ENCODE measurements at regions not wholly inside any gene's neighbourhood (a gene's known extent, or its start where the extent isn't known, plus 50 kb on each side); places are given as distances from the start of the nearest gene placed in this dataset.
"Not testable (repeated sequence)": the region's sequence is repeated elsewhere in the genome, so short reads cannot be mapped to it uniquely, and the experiment has no call there.

- no peak for DNase-seq
Observed at GRCh38 chr4:20122198-20122988, 129.3 kb upstream of the SLIT2 start.

DNA sequence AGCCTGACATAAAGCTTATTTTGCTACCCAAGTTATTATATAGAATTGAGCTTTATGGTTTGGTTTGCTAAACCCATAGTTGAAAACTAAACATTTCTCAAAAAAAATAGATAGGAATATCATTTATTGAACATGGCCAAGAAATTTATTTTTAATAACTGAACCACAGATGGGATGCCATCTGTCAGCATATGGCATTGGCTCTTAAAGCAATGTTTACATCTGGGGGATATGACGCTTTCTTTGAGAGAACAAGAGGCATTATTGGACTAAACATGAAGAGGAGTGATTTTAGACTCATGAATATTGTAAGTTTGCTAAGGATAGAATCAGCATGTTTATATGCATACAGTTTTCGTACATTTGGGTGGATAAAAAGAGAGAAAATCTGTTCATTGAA, 132.6 kb upstream of the SLIT2 start:
- no peak for DNase-seq

GRCh38 chr4:20109391-20109790, 142.3 kb upstream of the SLIT2 start:
- DNase-seq, result no peak

- DNase-seq, result no peak
Observed at GRCh38 chr4:20106921-20107320, 144.8 kb upstream of the SLIT2 start.

DNA sequence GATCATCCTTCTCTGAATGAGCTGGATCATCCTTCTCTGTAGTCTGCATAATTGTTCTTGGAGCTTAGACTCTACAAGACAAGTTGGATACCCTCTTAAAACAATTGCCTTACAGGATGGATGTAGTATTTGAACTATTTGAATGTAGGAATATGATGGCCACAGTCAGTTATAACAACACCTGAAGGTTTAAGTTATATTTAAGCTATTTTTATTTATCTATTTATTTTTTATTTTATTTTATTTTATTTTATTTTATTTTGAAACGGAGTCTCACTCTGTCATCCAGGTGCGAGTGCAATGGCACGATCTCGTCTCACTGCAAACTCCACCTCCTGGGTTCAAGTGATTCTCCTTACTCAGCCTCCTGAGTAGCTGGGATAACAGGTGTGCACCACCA, 149.9 kb upstream of the SLIT2 start:
- DNase-seq, result no peak

GRCh38 chr4:20096911-20097310, 154.8 kb upstream of the SLIT2 start:
- DNase-seq, result no peak

DNA sequence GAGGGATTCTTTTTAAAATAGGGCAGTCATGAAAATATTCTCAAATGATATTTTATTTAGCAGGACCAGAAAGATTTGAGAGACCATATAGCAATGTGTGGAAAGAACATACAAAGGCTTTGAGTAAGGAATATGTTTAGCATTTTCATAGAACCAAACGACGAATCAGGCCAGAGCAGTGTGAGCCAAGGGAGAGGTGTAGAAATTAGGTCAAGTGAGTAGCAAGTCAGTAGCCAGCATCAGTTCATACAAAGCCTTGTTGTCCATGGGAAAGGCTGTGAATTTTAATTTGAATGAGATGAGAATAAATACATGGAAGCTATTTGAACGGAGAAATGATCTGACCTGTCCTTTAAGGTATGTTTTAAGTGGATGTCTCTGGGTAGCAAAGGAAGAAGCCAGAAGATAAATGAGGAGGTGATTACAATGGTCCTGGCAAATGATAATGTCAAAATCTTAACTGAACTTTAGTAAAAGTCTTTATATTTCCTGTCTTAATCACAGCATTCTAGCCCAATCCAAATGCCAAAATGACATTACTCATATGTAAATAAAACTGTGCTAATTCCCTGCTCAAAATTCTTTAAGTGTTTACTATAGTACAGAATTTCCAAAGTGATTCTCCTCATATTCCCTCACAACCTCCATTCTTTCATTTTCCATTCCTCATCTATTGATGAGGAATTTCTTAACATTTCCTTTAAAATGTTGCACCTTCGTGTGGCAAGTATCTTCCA, 155.7 kb upstream of the SLIT2 start:
- no peak for DNase-seq

DNA sequence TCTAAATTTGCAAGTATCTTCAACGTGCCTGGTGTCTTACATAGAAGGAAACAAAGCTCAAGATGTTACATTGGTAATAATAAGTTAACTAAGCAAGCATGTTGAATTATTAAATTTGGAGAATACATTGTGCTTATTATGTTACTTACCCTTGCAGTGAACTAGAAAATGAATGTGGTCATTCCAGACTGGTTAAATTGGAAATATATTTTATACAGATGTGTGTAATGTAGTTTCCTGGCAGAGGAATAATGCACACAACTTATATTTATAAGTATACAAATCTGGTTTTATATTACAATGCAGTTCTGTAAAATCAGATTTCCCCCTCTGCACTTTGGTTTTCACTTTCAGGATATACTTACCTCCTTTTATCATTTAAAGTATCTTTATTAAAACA, 159.9 kb upstream of the SLIT2 start:
- no peak for DNase-seq

DNA sequence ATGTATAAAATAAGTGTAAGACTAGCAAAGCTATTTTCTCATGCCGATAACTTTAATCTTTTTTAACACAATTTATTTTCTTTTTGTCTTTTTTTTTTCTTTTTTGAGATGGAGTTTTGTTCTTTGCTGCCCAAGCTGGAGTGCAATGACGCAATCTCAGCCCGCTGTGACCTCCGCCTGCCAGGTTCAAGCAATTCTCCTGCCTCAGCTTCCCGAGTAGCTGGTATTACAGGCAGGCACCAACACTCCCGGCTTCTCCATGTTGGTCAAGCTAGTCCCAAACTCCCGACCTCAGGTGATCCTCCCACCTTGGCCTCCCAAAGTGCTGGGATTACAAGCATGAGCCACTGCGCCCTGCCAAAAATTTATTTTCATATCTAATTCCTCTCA, 164.2 kb upstream of the SLIT2 start:
- DNase-seq, result no peak

DNA sequence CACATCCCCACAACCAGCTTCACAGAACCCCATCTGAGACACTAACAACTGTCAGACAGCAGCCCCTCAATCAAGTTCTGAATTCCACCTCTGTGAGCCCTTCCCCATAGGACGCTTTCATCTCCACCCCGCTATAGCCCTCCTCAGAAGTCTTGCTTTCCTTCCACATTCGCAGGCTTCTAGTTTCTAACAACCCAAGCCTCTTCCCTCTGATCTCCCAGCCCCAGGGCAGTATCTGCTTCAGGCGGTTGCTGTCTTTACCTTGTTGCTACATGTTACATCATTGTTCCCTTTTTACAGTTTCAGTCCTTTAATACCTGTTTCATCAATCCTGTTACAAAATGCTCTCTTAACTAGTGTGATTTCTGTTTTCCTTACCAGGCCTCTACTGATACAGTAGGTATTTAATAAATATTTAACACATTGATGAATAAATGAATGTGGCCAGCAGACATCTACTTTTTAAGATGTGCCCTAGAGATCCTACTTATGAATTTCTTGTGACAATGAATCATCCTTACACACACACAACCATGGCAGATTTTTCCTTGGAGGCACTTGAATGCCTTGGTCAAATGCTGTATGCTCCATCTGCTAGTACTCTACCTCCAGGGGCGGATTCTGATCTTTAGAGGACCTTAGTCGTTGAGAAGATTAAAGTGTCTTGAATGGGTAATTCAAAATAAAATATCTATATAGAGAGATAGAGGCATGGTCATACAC, 164.7 kb upstream of the SLIT2 start:
- DNase-seq, result no peak

GRCh38 chr4:20086067-20086798, 165.5 kb upstream of the SLIT2 start:
- DNase-seq, result no peak

GRCh38 chr4:20085653-20086052, 166.1 kb upstream of the SLIT2 start:
- DNase-seq, result no peak

GRCh38 chr4:20085156-20085555, 166.5 kb upstream of the SLIT2 start:
- DNase-seq, result no peak

GRCh38 chr4:20084488-20084887, 167.2 kb upstream of the SLIT2 start:
- DNase-seq, result no peak

DNA sequence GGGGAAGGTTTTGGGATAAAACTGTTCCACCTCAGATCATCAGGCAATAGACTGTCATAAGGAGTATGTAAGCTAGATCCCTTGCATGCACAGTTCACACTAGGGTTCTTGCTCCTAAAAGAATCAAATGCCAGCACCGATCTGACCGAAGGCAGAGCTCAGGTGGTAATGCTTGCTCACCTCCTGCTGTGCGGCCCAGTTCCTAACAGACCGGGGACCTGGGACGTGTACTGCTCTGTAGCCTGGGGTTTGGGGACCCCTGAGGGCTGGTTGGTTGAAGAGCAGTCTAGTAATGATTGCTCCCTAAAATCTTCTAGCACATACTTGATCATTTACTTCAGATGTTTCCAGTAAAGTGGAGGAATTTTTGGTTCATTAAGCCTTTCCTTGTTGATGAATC, 173.1 kb upstream of the SLIT2 start:
- DNase-seq, result no peak

DNA sequence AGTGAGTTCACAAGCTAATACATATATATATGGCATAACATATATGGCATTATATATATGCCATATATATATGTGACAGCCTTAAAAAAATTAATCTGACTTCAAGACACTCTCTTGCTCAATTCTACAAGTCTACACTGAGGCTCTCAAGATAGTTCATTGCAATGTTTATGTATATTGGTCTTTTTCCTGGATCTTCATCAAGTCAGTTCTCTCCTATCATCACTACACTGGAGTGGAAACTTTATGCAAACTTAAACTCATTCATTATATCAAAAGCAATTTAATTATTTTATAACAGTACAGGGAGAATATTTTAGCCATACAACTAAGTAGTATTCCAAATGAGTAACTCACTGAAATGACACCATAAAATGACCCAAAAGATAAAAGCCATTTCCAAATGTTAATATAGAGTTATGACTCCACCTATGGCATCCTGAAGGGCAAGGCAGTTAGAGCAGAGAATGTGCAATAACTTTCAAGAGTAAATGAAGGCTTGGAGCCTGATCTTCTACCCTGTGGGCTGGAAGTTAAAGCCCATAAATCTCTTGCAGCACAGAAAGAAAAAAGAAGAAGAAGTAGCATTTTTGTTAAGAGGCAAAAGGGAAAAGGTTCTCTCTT, 176.3 kb upstream of the SLIT2 start:
- no peak for DNase-seq

- no peak for DNase-seq
Observed at GRCh38 chr4:20074450-20074849, 177.3 kb upstream of the SLIT2 start.

- DNase-seq, result no peak
Observed at GRCh38 chr4:20065952-20066351, 185.8 kb upstream of the SLIT2 start.

- not testable (repeated sequence) for DNase-seq
Observed at GRCh38 chr4:20062857-20063256, 188.8 kb upstream of the SLIT2 start.

GRCh38 chr4:20062054-20062453, 189.7 kb upstream of the SLIT2 start:
- DNase-seq, result no peak

- no peak for DNase-seq
Observed at GRCh38 chr4:20050768-20051167, 200.9 kb upstream of the SLIT2 start.

GRCh38 chr4:20049889-20050288, 201.8 kb upstream of the SLIT2 start:
- no peak for DNase-seq

Measured in NCI-H146 (cell line).